ENCODE measurements at regions not wholly inside any gene's neighbourhood (a gene's known extent, or its start where the extent isn't known, plus 50 kb on each side); places are given as distances from the start of the nearest gene placed in this dataset.

DNA sequence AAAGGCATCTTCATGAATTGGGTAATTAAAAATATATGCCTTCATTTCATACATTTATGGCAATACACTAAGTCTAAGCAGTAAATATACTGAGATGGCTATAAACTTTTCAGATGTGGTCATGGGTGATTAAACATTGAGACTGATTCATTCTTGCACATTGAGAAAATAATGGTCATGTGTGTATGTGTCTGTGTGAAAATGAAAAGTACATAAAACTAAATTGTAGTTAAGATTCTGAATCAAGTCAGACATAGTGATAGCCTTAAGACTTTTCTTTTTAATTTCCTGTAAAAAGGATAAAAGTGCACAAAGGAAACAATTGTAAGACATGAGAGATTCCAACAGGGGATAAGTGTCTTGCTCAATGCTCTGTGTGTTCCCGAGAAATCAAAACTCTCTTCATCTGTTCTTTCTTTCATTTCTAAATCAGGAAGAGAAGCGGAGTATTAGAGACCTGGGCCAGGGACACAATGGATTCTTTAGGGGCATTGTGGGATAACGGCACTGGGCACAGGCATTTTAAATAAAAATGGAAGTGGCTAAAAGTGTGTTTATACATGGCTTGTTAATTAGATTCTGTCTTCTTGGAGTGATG, 69.8 kb upstream of the AGR3 start:
- ATAC-seq (no peak), DNase-seq (no peak)
- Histone ChIP-seq H3K27ac (ENCODE audit: low read length) (no peak overlapping the region), H3K27me3 (ENCODE audit: control insufficient read depth, insufficient read depth, low read length) (no peaks in the 10 kb centered on the region), H3K4me3 (ENCODE audit: low read length) (no peak overlapping the region), H3K4me1 (ENCODE audit: control insufficient read depth, insufficient read depth, low read length) (no peaks in the 10 kb centered on the region), H3K9me3 (ENCODE audit: control insufficient read depth, insufficient read depth, low read length) (peaks cover 8% of the 10 kb centered on the region), H3K36me3 (ENCODE audit: control insufficient read depth, insufficient read depth, low read length) (no peaks in the 10 kb centered on the region)
- Mint-ChIP-seq H3K4me1 (no peaks in the 10 kb centered on the region), H3K9me3 (peaks cover 4 to 7% of the 10 kb centered on the region in 2 donors), H3K27ac (no peak overlapping the region), H3K4me3 (no peak overlapping the region), H3K36me3 (no peaks in the 10 kb centered on the region), H3K27me3 (ENCODE audit: low read depth in 2 of 2) (peaks cover 0 to 9% of the 10 kb centered on the region in 2 donors)
- intact Hi-C loops (cut with micrococcal nuclease) = no loop called here
- 96% methylated on average over 2 of the region's 3 CpGs for WGBS (ENCODE audit: insufficient coverage)
- no peak for TF ChIP-seq CTCF (IDR thresholded peaks at IDR 0.05)

DNA sequence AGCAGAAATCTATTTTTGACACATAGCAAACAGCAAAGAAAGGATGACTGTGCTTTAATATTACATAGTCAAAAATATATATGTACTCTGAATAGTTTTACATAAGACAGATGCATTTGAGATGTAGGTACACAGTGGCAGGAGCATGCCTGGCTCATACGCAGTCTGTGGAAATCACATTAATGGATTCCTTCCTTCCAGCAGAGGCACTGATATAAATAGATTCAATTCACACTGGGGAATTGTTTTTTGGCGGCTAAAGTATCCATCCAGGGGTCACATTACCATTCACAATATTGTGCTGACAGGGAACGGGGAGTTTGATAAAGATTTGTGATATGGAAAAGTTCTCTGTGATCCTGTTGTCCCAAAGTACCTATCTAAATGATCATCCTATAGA, 72.5 kb upstream of the AGR3 start:
- Histone ChIP-seq H3K4me3 (ENCODE audit: low read length) (no peak overlapping the region), H3K4me1 (ENCODE audit: control insufficient read depth, insufficient read depth, low read length) (no peaks in the 10 kb centered on the region), H3K27ac (ENCODE audit: low read length) (no peak overlapping the region), H3K36me3 (ENCODE audit: control insufficient read depth, insufficient read depth, low read length) (no peaks in the 10 kb centered on the region), H3K27me3 (ENCODE audit: control insufficient read depth, insufficient read depth, low read length) (no peaks in the 10 kb centered on the region), H3K9me3 (ENCODE audit: control insufficient read depth, insufficient read depth, low read length) (no peaks in the 10 kb centered on the region)
- Mint-ChIP-seq H3K4me3 (no peak overlapping the region), H3K27me3 (ENCODE audit: low read depth in 2 of 2) (peaks cover 0 to 9% of the 10 kb centered on the region in 2 donors), H3K36me3 (no peaks in the 10 kb centered on the region), H3K4me1 (no peaks in the 10 kb centered on the region), H3K27ac (no peak overlapping the region), H3K9me3 (no peaks in the 10 kb centered on the region)
- no peak for ATAC-seq
- WGBS (ENCODE audit: insufficient coverage) = 100% methylated on average over 2 of the region's 3 CpGs
- intact Hi-C loops (cut with micrococcal nuclease) = no loop called here
- TF ChIP-seq CTCF (IDR thresholded peaks at IDR 0.05) = no peak
- DNase-seq = no peak

DNA sequence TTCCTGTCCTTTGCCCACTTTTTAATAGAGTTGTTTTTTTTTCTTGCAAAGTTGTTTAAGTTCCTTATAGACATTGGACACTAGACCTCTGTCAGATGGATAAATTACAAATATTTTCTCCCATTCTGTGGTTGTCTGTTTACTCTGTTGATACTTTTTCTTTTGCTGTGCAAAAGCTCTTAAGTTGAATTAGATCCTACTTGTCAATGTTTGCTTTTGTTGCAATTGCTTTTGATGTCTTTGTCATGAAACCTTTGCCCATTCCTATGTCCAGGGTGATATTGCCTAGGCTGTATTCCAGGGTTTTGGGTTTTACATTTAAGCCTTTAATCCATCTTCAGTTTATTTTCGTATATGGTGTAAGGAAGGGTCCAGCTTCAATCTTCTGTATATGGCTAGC, 76.9 kb upstream of the AGR3 start:
- Histone ChIP-seq H3K4me1 (ENCODE audit: control insufficient read depth, insufficient read depth, low read length) (no peaks in the 10 kb centered on the region), H3K36me3 (ENCODE audit: control insufficient read depth, insufficient read depth, low read length) (no peaks in the 10 kb centered on the region), H3K27me3 (ENCODE audit: control insufficient read depth, insufficient read depth, low read length) (no peaks in the 10 kb centered on the region), H3K27ac (ENCODE audit: low read length) (no peak overlapping the region), H3K9me3 (ENCODE audit: control insufficient read depth, insufficient read depth, low read length) (no peaks in the 10 kb centered on the region), H3K4me3 (ENCODE audit: low read length) (no peak overlapping the region)
- no peaks in the 10 kb centered on the region for H3K4me1 Mint-ChIP-seq
- intact Hi-C loops (cut with micrococcal nuclease) = no loop called here
- no peaks in the 10 kb centered on the region for H3K9me3 Mint-ChIP-seq
- peaks cover 0 to 9% of the 10 kb centered on the region in 2 donors for H3K27me3 Mint-ChIP-seq (ENCODE audit: low read depth in 2 of 2)
- no peak overlapping the region for H3K27ac Mint-ChIP-seq
- WGBS (ENCODE audit: insufficient coverage) = 67% methylated on average over 1 of the region's 1 CpG
- DNase-seq (no peak), ATAC-seq (no peak)
- no peak for TF ChIP-seq CTCF (IDR thresholded peaks at IDR 0.05)
- H3K36me3 Mint-ChIP-seq = no peaks in the 10 kb centered on the region
- H3K4me3 Mint-ChIP-seq = no peak overlapping the region

GRCh38 chr7:16960337-16960965, 78.7 kb upstream of the AGR3 start:
- no peak overlapping the region for H3K4me3 Mint-ChIP-seq
- Histone ChIP-seq H3K27ac (ENCODE audit: low read length) (no peak overlapping the region), H3K9me3 (ENCODE audit: control insufficient read depth, insufficient read depth, low read length) (peaks cover under 1% of the 10 kb centered on the region), H3K36me3 (ENCODE audit: control insufficient read depth, insufficient read depth, low read length) (no peaks in the 10 kb centered on the region), H3K4me3 (ENCODE audit: low read length) (no peak overlapping the region), H3K4me1 (ENCODE audit: control insufficient read depth, insufficient read depth, low read length) (no peaks in the 10 kb centered on the region), H3K27me3 (ENCODE audit: control insufficient read depth, insufficient read depth, low read length) (no peaks in the 10 kb centered on the region)
- intact Hi-C loops (cut with micrococcal nuclease) = no loop called here
- H3K27ac Mint-ChIP-seq = no peak overlapping the region
- DNase-seq (no peak), ATAC-seq (no peak)
- TF ChIP-seq CTCF (IDR thresholded peaks at IDR 0.05) = no peak
- H3K36me3 Mint-ChIP-seq = no peaks in the 10 kb centered on the region
- H3K4me1 Mint-ChIP-seq = no peaks in the 10 kb centered on the region
- H3K9me3 Mint-ChIP-seq = no peaks in the 10 kb centered on the region
- H3K27me3 Mint-ChIP-seq (ENCODE audit: low read depth in 2 of 2) = no peaks in the 10 kb centered on the region
- 89% methylated on average over 1 of the region's 1 CpG for WGBS (ENCODE audit: insufficient coverage)
